Erythroblast (primary cell): ENCODE measurements at regions not wholly inside any gene's neighbourhood (a gene's known extent, or its start where the extent isn't known, plus 50 kb on each side); places are given as distances from the start of the nearest gene placed in this dataset.
"Not testable (repeated sequence)": the region's sequence is repeated elsewhere in the genome, so short reads cannot be mapped to it uniquely, and the experiment has no call there.

ENCODE experiments used
- DNase-seq, 2 experiments: peaks; one replicate each; lab custom pipeline; 2025; lab: John Stamatoyannopoulos, UW
- GATA1 ChIP-seq: IDR thresholded peaks from 2 replicates; pipeline ENCODE4 v1.6.1; 2011; ENCODE audit warnings: low read depth, mild to moderate bottlenecking, control low read depth, low read length, moderate library complexity
- POLR2A ChIP-seq: IDR thresholded peaks from 2 replicates; pipeline ENCODE4 v1.6.1; 2011; ENCODE audit warnings: mild to moderate bottlenecking, low read length

DNA sequence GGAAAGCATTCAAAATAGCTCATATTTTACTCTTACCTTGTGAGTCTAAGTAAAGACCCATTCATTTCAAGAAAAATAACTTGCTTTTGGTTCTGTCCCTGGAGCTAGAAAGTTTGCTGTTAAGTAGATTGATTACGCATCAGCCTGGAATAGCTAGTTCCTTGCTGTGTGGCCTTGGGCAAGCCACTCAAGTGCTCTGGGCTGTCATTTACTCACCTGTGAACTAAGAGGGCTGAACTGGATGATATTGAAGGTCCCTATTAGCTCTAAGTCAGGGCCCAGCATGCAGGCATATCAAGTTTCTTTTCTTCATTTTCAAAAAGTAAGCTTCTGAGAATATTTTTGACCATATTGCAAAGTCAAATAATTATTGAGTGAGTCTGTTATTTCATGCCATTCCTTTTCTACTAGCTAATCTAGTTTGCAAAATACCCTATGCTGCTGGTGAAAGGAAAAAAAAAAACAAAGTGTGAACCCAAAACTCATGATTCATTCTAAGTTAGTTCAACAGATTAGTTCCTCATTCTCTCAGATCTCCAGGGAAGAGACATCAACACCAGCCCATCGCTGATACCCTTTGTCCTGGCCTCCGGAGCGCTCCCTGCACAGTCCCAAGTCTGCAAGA, 106.5 kb upstream of the GMDS start:
- DNase-seq, result no peak
- TF ChIP-seq POLR2A, result no peak
- no peak for TF ChIP-seq GATA1

DNA sequence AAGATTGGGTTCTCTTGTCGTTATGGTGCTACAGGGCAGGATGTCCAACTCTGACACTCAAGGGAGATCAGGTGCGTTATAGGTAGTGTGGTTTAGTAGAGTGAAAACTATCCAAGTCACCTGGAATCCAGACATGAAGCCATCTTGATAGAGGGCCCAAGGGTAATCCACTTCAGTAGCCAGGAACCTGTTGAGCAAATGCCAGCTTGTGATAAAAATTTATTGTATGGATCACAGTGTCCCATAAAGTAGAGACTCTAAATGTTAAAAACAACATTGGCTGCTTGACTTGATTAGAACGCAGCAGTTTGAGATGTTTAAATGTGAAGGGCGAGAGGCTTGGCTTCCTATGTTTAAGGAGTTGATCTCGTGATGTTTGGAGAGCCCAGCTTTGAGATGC, 105.7 kb upstream of the GMDS start:
- TF ChIP-seq POLR2A (no peak), GATA1 (no peak)
- DNase-seq, result no peak

DNA sequence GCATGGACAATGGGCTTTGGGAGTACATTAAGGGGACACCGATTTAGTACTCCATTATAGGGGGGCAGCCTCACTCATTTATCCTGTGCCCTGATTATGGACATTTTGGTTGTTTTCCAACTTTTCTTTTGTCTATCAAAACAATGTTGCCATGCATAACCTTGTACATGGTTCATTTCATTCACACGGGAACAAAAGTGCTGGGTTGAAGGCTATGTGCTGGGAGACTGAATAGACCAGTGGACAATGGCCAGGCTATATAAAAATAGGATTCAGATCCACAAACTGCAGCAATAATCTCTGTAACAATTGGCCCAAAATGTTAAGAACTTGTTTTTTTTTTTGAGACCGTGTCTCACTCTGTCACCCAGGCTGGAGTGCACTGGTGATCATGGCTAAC, 100.7 kb upstream of the GMDS start:
- no peak for DNase-seq
- TF ChIP-seq POLR2A (no peak), GATA1 (no peak)

DNA sequence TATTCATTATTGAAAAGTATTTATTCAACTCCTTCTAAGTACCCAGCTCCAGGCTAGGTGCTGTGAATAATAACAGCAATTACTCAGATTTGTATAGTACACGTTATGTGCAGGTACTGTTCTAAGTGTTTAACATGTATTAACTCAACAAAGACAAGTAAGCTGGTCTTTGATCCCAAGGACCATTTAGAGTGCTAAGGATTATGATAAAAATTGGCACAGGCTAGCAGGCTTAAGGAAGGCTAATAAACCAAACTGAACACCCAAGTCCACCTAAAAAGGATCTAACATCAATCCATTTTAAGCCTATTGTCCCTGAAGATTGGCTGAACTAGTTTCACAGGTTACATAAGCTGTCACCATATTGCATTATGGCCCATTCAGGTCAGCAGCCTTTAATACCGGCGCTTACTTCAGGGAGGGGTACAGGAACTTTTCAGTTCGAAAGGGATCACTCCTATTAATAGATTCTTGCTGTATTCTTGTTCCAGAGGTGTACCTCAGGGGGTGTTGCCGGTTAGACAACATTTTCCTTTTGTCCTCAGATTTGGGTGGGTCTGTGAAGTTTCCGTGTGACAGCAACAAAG, 99.0 kb upstream of the GMDS start:
- no peak for TF ChIP-seq GATA1
- TF ChIP-seq POLR2A, result no peak
- DNase-seq, result no peak

DNA sequence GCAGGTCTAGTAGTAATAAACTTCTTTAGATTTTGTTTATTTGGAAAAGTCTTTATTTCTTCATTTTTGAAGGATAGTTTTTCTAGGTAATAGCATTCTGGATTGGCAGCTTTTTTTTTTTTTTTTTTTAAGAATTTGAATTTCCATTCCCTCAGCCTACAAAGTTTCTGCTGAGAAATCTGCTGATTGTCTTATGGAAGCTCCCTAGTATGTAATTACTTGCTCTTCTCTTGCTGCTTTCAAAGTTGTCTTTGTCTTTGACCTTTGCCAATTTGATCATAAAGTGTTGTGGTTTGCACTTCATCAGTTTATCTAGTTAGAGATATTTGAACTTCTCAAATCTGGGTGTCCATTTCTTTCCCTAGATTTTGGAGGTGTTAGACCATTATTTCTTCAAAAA, 82.2 kb upstream of the GMDS start:
- no peak for DNase-seq
- TF ChIP-seq POLR2A (no peak), GATA1 (no peak)

DNA sequence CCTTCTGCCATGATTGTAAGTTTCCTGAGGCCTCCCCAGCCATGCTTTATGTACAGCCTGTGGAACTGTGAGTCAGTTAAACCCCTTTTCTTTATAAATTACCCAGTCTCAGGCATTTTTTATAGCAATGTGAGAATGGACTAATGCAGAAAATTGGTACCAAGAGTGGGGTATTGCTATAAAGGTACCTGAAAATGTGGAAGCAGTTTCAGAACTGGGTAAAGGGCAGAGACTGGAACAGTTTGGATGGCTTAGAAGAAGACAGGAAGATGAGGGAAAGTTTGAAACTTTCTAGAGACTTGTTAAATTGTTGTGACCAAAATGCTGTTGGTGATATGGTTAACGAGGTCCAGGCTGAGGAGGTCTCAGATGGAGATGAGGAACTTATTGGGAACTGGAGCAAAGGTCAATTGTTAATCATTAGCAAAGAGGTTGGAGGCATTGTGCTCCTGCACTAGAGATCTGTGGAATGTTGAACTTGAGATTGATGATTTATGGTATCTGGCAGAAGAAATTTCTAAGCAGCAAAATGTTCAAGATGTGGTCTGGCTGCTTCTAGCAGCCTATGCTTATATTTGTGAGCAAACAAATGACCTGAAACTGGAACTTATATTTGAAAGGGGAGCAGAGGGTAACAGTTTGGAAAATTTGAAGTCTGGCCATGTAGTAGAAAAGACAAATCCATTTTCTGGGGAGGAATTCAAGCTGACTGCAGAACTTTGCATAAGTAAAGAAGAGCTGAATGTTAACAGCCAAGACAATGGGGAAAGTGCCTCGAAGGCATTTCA, 79.0 kb upstream of the GMDS start:
- TF ChIP-seq POLR2A (no peak), GATA1 (no peak)

DNA sequence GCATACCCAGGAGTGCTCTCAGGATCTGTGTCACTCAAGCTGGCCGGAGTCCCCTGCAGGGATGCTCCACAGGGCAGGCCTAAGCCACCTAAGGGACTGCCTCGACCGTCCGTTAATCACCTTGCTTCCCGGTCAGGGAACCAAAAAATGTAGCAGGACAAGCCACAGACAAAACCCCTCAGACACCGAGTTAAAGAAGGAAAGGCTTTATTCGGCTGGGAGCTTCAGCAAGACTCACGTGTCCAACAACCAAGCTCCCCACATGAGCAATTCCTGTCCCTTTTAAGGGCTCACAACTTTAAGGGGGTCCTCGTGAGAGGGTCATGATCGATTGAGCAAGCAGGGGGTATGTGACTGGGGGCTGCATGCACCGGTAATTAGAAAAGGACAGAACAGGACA, 72.1 kb upstream of the GMDS start:
- not testable (repeated sequence) for DNase-seq

More for the DNA sequence above, 79.0 kb upstream of the GMDS start:
- DNase-seq, result no peak

DNA sequence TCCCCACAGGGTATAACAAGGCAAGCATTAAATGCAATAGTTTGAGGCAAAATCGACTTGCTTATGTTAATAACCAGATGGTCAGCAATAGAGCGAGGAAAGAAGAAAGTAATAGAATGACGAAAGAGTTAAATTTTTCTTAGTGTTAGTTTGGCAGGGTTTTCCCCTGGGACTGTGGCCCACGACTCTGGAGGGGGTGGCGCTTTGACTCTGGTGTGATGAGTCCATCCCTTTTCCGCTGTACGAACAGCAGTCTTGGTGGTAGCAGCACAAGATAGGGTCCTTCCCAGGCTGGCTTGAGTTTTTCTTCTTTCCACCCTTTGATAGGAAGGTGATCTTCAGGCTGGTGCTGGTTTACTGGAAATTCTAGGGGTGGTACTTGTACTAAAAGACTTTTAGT, 69.2 kb upstream of the GMDS start:
- no peak for DNase-seq
- TF ChIP-seq POLR2A (no peak), GATA1 (no peak)

DNA sequence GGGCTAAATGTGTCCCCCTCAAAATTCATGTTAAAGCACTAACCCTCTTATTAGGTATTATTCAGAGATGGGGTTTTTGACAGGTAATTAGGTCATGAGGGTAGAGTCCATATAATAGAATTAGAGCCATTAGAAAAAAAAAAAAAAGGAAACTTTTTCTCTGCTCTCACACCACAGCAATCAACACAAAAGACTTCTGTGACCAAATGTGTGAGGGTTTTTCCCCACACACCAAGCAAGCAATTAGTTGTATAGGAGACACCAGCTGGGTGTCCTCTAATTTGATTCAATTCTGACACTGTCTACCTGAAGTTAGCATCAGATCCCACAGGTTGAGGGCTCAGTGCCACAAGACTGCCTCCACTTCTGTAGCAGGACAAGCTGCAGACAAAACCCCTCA, 64.6 kb upstream of the GMDS start:
- no peak for DNase-seq
- TF ChIP-seq POLR2A (no peak), GATA1 (no peak)

DNA sequence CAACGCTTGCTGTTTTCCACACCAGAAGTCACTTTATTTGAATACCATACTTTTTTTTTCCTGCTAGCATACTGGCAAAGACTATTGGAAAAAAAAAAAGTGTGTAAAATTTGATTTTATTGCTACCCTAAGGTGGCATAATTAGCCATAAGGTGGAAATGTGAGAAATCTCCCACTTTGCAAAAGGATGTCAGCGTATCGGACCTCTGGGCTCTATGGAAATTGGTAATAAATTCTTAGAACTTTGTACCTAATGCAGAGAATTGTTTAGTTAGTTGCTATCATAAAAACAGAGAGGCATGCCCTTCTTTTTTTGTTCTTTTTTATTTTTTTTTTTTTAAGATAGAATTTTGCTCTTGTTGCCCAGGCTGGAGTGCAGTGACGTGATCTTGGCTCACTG, 63.7 kb upstream of the GMDS start:
- no peak for DNase-seq
- TF ChIP-seq POLR2A (no peak), GATA1 (no peak)

DNA sequence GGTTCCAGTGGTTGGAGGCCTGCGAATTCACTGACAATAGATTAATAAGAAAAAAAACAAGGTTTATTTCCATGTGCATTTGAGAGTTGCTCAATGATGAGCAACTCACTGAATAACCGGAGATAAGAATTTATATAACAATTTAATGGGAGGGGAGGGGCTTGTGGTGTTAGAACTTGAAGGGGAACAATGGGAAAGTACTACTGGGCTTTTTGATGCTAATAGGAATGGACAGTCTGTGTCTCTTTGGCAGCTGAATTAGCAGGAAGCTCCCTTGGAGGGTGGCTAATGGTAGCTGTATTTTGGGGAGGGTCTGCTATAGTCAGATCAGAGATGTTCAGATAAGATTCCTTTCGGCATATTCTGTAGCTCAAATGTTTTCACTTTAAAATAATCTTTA, 62.4 kb upstream of the GMDS start:
- DNase-seq, result no peak
- TF ChIP-seq POLR2A, result no peak
- no peak for TF ChIP-seq GATA1

DNA sequence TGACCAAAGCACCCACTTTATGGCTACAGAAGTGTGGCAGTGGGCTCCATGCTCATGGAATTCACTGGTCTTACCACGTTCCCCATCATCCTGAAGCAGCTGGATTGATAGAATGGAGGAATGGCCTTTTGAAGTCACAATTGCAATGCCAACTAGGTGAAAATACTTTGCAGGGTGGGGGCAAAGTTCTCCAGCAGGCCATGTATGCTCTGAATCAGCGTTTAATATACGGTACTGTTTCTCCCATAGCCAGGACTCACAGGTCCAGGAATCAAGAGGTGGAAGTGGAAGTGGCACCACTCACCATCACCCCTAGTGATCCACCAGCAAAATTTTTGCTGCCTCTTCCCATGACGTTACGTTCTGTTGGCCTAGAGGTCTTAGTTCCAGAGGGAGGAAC, 60.5 kb upstream of the GMDS start:
- DNase-seq, result no peak
- TF ChIP-seq POLR2A (no peak), GATA1 (no peak)

DNA sequence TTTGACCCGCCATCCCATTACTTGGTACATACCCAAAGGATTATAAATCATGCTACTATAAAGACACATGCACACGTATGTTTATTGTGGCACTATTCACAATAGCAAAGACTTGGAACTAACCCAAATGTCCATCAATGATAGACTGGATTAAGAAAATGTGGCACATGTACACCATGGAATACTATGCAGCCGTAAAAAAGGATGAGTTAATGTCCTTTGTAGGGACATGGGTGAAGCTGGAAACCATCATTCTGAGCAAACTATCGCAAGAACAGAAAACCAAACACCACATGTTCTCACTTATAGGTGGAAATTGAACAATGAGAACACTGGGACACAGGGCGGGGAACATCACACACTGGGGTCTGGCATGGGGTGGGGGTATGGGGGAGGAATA, 57.1 kb upstream of the GMDS start:
- DNase-seq, result not testable (repeated sequence)

DNA sequence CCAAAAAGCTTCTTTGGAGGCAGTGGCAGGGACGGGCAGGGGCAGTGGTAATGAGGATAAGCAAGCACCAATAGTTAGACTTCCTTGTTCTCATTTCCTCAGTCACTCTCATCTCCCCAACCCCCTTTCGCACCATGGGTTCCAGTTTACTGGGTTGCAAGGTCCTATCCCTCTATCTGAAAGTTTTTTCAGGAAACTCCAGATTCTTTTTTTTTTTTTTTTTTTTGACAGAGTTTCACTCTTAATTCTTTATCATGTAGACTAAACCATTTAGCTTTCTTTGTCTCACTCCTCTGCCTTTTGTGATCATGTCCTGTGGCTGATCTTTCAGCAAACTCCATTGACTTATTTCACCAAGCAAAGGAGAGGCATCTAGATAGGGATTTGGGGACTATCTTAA, 51.4 kb upstream of the GMDS start:
- TF ChIP-seq POLR2A (no peak), GATA1 (no peak)
- no peak for DNase-seq
